Tibial nerve (tissue), 4 donors: ENCODE measurements at regions not wholly inside any gene's neighbourhood (a gene's known extent, or its start where the extent isn't known, plus 50 kb on each side); places are given as distances from the start of the nearest gene placed in this dataset.
A peak's percentile ranks its signal among the peaks of the same experiment; 100 is the strongest.

Experiments used
- DNase-seq, 2 donors: peaks; one replicate each; pipeline ENCODE4 v3.0.0-alpha.2; 2019; ENCODE audit warnings: low spot score in 2 of 2
- H3K27ac ChIP-seq, 4 donors: fragments of 200-600 bp; sonication (generic) in 3 of 4; one replicate each; pipeline ENCODE4 v1.5.1; 2017 to 2019; ENCODE audit warnings: mild to moderate bottlenecking in 1 of 4
- H3K27me3 ChIP-seq, 2 donors: fragments of 200-600 bp; sonication (generic) in 1 of 2; one replicate each; pipeline versions ENCODE4 v1.5.1 to v1.6.0; 2017 to 2019
- H3K36me3 ChIP-seq, 3 donors: fragments of 200-600 bp; sonication (generic); one replicate each; pipeline ENCODE4 v1.5.1; 2018 to 2019
- H3K4me1 ChIP-seq, 4 donors: fragments of 200-600 bp; sonication (generic) in 3 of 4; one replicate each; pipeline ENCODE4 v1.5.1; 2017 to 2019
- H3K4me3 ChIP-seq, 4 donors: fragments of 200-600 bp; sonication (generic) in 3 of 4; one replicate each; pipeline ENCODE4 v1.5.1; 2017 to 2019; ENCODE audit warnings: mild to moderate bottlenecking in 1 of 4, moderate library complexity in 1 of 4
- H3K9me3 ChIP-seq, 4 donors: fragments of 200-600 bp; sonication (generic) in 3 of 4; one replicate each; pipeline ENCODE4 v1.5.1; 2017 to 2019
- EP300 ChIP-seq, 2 donors: sonication (generic); formaldehyde crosslinking; IDR thresholded peaks; one replicate each; pipeline ENCODE4 v1.6.1; 2017; ENCODE audit warnings: antibody characterized with exemption in 2 of 2, mild to moderate bottlenecking in 1 of 2
- POLR2A ChIP-seq, 2 donors: fragments of 450-650 bp; IDR thresholded peaks; one replicate each; pipeline ENCODE4 v1.6.1; 2017; ENCODE audit warnings: antibody characterized with exemption in 2 of 2, mild to moderate bottlenecking in 2 of 2, moderate library complexity in 2 of 2
- WGBS, 2 donors: methylation state at CpG; one replicate each; pipeline ENCODE4 v1.1.5; 2018; 5-methylcytosine and 5-hydroxymethylcytosine counted together
- TF ChIP-seq, protein P1 (sequence below), 5 experiments: fragments of 200-600 bp in 3 of 5; fragments of 450-650 bp in 2 of 5; sonication (generic) in 3 of 5; IDR thresholded peaks; one replicate each; pipeline ENCODE4 v1.5.1; 2016 to 2019; ENCODE audit warnings: antibody characterized with exemption in 5 of 5, mild to moderate bottlenecking in 3 of 5, moderate library complexity in 2 of 5

DNA sequence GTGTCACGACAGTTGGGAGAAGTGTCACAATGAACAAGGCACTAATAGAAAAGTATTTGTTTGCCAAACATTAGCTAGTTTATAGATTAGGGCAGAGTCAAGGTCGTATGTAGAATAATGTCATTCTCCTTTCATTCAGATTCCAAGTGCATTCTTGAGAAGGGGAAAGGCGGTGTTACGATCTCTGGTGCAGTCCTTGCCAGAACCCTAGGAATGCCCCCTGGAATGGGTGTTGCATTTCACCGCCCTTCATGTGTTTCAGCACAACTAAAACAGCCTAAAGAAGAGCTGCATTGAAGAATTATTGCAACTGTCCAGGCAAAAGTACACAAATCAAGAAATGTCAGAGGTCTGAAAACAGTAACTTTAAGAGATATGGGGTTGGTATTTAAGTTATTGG is 721.0 kb upstream of the WWC1 start:
- no peak for DNase-seq
- TF ChIP-seq, protein P1, sequence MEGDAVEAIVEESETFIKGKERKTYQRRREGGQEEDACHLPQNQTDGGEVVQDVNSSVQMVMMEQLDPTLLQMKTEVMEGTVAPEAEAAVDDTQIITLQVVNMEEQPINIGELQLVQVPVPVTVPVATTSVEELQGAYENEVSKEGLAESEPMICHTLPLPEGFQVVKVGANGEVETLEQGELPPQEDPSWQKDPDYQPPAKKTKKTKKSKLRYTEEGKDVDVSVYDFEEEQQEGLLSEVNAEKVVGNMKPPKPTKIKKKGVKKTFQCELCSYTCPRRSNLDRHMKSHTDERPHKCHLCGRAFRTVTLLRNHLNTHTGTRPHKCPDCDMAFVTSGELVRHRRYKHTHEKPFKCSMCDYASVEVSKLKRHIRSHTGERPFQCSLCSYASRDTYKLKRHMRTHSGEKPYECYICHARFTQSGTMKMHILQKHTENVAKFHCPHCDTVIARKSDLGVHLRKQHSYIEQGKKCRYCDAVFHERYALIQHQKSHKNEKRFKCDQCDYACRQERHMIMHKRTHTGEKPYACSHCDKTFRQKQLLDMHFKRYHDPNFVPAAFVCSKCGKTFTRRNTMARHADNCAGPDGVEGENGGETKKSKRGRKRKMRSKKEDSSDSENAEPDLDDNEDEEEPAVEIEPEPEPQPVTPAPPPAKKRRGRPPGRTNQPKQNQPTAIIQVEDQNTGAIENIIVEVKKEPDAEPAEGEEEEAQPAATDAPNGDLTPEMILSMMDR (IDR thresholded peaks at IDR 0.05) = no peak
- TF ChIP-seq EP300 (IDR thresholded peaks at IDR 0.05) = no peak
- TF ChIP-seq POLR2A (IDR thresholded peaks at IDR 0.05) = no peak
- 44 to 62% methylated on average over 5 of the region's 5 CpGs for WGBS, 2 donors
- peaks cover 0 to 31% of the 10 kb centered on the region in 2 donors for H3K27me3 ChIP-seq
- peaks cover 0 to 14% (median 0%) of the 10 kb centered on the region in 4 donors for H3K4me1 ChIP-seq
- H3K36me3 ChIP-seq = no peaks in the 10 kb centered on the region
- no peaks in the 10 kb centered on the region for H3K9me3 ChIP-seq
- H3K4me3 ChIP-seq = no peak overlapping the region
- no peak overlapping the region for H3K27ac ChIP-seq

DNA sequence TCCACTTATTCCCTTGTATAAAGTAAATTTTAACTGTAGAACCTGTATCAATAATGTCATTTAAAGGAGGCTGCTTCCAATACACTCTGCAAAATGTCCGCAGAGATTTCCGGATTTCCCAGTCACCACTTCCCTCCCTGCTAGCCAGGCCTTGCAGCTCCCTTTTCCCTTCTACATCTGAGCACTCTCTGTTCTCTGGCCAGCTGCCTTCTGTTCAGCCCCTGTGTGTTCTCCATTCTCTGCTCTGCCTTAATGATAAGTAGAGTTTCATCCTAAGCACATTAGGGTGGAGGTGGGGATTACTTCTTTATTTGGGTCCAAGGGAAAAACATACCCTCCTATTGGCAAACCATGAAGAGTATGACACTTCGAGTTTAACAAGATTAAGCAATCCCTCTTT is 719.6 kb upstream of the WWC1 start:
- Histone ChIP-seq H3K27me3 (peaks cover 0 to 39% of the 10 kb centered on the region in 2 donors), H3K4me3 (no peak overlapping the region), H3K4me1 (peaks cover 0 to 14% (median 0%) of the 10 kb centered on the region in 4 donors), H3K36me3 (no peaks in the 10 kb centered on the region), H3K27ac (no peak overlapping the region), H3K9me3 (no peaks in the 10 kb centered on the region)
- no peak for TF ChIP-seq EP300 (IDR thresholded peaks at IDR 0.05)
- TF ChIP-seq POLR2A (IDR thresholded peaks at IDR 0.05) = no peak
- TF ChIP-seq, protein P1 (IDR thresholded peaks at IDR 0.05) = no peak
- DNase-seq = no peak
- WGBS, 2 donors = 73 to 79% methylated on average over 3 of the region's 3 CpGs

DNA sequence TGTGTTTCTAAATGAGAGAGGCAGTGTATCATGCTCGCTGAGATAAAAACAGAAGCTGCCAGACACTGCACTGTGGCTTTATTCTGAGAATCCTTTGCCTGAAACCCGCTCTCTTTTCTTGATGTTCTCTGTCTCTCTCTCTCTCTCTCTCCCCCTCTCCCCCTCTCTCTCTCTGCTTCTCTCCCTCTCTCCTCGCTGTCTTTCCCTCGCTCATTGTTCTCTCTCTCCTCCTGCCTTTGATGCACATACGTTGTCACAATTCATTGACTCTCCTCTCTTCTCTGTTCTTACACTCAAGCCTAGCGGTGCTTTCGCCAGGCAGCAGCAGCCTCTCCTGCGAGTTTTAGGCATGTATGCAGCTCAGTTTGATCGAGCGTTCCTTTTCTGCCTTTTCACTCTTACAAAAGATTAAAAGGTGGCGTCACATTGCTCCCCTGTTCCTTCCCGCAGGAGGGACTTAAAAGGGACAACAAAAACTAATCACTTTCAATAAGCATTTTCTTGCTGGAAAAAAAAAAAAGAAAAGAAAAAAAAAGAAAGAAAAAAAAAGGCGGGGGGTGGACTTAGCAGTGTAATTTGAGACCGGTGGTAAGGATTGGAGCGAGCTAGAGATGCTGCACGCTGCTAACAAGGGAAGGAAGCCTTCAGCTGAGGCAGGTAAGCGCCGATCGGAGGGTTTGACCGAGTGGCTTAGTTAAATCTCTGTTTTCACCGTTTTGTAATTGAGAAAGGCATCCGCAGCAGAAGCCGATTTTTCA is 717.9 kb upstream of the WWC1 start:
- Histone ChIP-seq H3K4me1 (peaks cover 0 to 14% (median 0%) of the 10 kb centered on the region in 4 donors), H3K4me3 (peak overlapping the region in 3 of 4 donors; percentile 16 to 45 (median 22)), H3K36me3 (no peaks in the 10 kb centered on the region), H3K9me3 (no peaks in the 10 kb centered on the region), H3K27me3 (peaks cover 0 to 48% of the 10 kb centered on the region in 2 donors), H3K27ac (peak overlapping the region in 1 of 4 donors; percentile 63)
- 2 to 3% methylated on average over 23 of the region's 23 CpGs for WGBS, 2 donors
- peak in 1 of 2 donors; percentile 35 for TF ChIP-seq EP300 (IDR thresholded peaks at IDR 0.05)
- TF ChIP-seq, protein P1 (IDR thresholded peaks at IDR 0.05) = no peak
- TF ChIP-seq POLR2A (IDR thresholded peaks at IDR 0.05) = peak in 1 of 2 donors; percentile 31
- peak in 1 of 2 donors; percentile 15 for DNase-seq

DNA sequence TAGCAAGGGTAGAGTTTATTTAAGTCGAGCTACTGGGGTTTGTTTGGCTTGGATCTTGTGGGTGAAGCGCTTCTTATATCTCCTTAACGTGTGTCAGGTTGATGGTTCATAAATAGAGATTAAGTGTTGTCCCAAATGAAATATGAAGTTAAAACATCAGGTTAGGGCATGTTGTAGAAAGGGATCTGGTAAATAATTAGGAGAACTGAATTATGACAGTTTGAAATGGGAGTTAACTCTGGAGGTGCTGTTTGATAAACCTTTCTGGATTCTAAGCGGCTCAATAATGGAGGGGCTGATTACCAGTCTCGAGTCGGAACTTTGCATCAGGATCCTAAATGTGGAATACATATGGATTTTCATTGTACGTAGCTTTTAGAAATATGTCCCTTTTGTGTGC is 717.0 kb upstream of the WWC1 start:
- no peaks in the 10 kb centered on the region for H3K9me3 ChIP-seq
- peaks cover 0 to 14% (median 0%) of the 10 kb centered on the region in 4 donors for H3K4me1 ChIP-seq
- peak overlapping the region in 1 of 4 donors; percentile 1 for H3K27ac ChIP-seq
- no peak for DNase-seq
- H3K36me3 ChIP-seq = no peaks in the 10 kb centered on the region
- TF ChIP-seq POLR2A (IDR thresholded peaks at IDR 0.05) = no peak
- TF ChIP-seq EP300 (IDR thresholded peaks at IDR 0.05) = no peak
- TF ChIP-seq, protein P1 (IDR thresholded peaks at IDR 0.05) = no peak
- 34 to 45% methylated on average over 7 of the region's 7 CpGs for WGBS, 2 donors
- peaks cover 0 to 48% of the 10 kb centered on the region in 2 donors for H3K27me3 ChIP-seq
- H3K4me3 ChIP-seq = peak overlapping the region in 2 of 4 donors; percentile 6 to 45

DNA sequence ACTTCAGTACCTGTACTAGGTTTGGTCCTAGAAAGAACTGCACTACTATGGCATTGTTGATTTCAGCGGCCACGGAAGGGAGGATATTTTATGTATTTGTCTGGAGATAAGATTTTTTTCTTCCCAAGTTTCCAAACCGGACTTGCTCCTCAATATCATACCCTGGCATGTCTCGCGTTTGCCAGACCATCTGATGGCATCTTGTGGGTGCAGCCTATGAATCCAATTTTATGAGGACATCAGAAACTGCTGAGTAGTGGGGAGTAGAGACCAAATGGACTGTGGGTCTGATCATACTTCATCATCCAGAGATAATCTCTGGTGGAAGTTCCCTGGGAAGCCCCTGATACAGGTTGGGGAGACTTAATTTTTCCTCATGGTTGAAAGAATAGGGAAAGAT is 716.1 kb upstream of the WWC1 start:
- H3K4me1 ChIP-seq = peaks cover 0 to 14% (median 0%) of the 10 kb centered on the region in 4 donors
- H3K4me3 ChIP-seq = peak overlapping the region in 1 of 4 donors; percentile 45
- peaks cover 0 to 48% of the 10 kb centered on the region in 2 donors for H3K27me3 ChIP-seq
- no peaks in the 10 kb centered on the region for H3K9me3 ChIP-seq
- H3K27ac ChIP-seq = peak overlapping the region in 1 of 4 donors; percentile 1
- TF ChIP-seq, protein P1 (IDR thresholded peaks at IDR 0.05) = no peak
- TF ChIP-seq POLR2A (IDR thresholded peaks at IDR 0.05) (no peak), EP300 (IDR thresholded peaks at IDR 0.05) (no peak)
- no peaks in the 10 kb centered on the region for H3K36me3 ChIP-seq
- WGBS, 2 donors = 79 to 88% methylated on average over 5 of the region's 5 CpGs
- DNase-seq = no peak
